Ishikawa (cell line): ENCODE measurements at regions not wholly inside any gene's neighbourhood (a gene's known extent, or its start where the extent isn't known, plus 50 kb on each side); places are given as distances from the start of the nearest gene placed in this dataset.

Experiments used
- CEBPB ChIP-seq: IDR thresholded peaks from 2 replicates; pipeline ENCODE4 v1.6.1; 2012
- CREB1 ChIP-seq: IDR thresholded peaks from 2 replicates; pipeline ENCODE4 v1.6.1; 2012; ENCODE audit warnings: low read depth
- EGR1 ChIP-seq: IDR thresholded peaks from 2 replicates; pipeline ENCODE4 v1.6.1; 2012
- EP300 ChIP-seq: IDR thresholded peaks from 2 replicates; pipeline ENCODE4 v1.6.1; 2012; ENCODE audit warnings: borderline replicate concordance
- FOXM1 ChIP-seq: IDR thresholded peaks from 2 replicates; pipeline ENCODE4 v1.6.1; 2012; ENCODE audit warnings: low read depth, borderline replicate concordance
- NFIC ChIP-seq: IDR thresholded peaks from 2 replicates; pipeline ENCODE4 v1.6.1; 2012
- RAD21 ChIP-seq: IDR thresholded peaks from 2 replicates; pipeline ENCODE4 v1.6.1; 2012; ENCODE audit warnings: low read depth
- TAF1 ChIP-seq: IDR thresholded peaks from 2 replicates; pipeline ENCODE4 v1.6.1; 2012; ENCODE audit warnings: low read depth, mild to moderate bottlenecking
- TCF12 ChIP-seq: IDR thresholded peaks from 2 replicates; pipeline ENCODE4 v1.6.1; 2012; ENCODE audit warnings: low read depth
- TEAD4 ChIP-seq: IDR thresholded peaks from 2 replicates; pipeline ENCODE4 v1.6.1; 2012
- YY1 ChIP-seq: IDR thresholded peaks from 2 replicates; pipeline ENCODE4 v1.6.1; 2012; ENCODE audit warnings: low read depth
- ZBTB7A ChIP-seq: IDR thresholded peaks from 2 replicates; pipeline ENCODE4 v1.6.1; 2012; ENCODE audit warnings: low read depth
- TF ChIP-seq, protein P1 (sequence below): IDR thresholded peaks from 2 replicates; pipeline ENCODE4 v1.6.1; 2012; ENCODE audit warnings: low read depth, mild to moderate bottlenecking
- TF ChIP-seq, protein P2 (sequence below): IDR thresholded peaks from 2 replicates; pipeline ENCODE4 v1.6.1; 2012
- TF ChIP-seq, protein P3 (sequence below): IDR thresholded peaks from 2 replicates; pipeline ENCODE4 v1.6.1; 2012

DNA sequence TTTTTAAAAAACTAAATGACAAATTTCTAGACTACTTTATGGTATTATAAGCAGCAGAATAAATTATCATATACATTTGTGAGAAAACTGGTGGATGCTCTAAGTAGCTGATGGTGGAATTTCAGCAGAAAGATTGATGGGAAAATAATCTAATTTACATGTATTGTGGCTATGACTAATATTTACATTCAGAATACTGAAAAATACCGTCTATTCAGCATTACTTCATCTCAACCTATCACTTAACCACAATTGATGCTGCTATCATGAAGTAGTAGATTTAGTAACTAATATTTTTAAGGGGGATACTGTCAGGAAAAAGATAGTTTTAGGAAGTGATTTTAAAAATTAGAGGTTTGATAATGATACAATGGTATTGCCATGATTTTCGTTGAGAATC is 137.9 kb downstream of the IFI44 start:
- TF ChIP-seq EGR1 (no peak), YY1 (no peak), TCF12 (no peak), CREB1 (no peak), TEAD4 (no peak), ZBTB7A (no peak), RAD21 (no peak), EP300 (no peak), FOXM1 (no peak)
- TF ChIP-seq, protein P1, sequence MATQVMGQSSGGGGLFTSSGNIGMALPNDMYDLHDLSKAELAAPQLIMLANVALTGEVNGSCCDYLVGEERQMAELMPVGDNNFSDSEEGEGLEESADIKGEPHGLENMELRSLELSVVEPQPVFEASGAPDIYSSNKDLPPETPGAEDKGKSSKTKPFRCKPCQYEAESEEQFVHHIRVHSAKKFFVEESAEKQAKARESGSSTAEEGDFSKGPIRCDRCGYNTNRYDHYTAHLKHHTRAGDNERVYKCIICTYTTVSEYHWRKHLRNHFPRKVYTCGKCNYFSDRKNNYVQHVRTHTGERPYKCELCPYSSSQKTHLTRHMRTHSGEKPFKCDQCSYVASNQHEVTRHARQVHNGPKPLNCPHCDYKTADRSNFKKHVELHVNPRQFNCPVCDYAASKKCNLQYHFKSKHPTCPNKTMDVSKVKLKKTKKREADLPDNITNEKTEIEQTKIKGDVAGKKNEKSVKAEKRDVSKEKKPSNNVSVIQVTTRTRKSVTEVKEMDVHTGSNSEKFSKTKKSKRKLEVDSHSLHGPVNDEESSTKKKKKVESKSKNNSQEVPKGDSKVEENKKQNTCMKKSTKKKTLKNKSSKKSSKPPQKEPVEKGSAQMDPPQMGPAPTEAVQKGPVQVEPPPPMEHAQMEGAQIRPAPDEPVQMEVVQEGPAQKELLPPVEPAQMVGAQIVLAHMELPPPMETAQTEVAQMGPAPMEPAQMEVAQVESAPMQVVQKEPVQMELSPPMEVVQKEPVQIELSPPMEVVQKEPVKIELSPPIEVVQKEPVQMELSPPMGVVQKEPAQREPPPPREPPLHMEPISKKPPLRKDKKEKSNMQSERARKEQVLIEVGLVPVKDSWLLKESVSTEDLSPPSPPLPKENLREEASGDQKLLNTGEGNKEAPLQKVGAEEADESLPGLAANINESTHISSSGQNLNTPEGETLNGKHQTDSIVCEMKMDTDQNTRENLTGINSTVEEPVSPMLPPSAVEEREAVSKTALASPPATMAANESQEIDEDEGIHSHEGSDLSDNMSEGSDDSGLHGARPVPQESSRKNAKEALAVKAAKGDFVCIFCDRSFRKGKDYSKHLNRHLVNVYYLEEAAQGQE: no peak
- TF ChIP-seq, protein P2, sequence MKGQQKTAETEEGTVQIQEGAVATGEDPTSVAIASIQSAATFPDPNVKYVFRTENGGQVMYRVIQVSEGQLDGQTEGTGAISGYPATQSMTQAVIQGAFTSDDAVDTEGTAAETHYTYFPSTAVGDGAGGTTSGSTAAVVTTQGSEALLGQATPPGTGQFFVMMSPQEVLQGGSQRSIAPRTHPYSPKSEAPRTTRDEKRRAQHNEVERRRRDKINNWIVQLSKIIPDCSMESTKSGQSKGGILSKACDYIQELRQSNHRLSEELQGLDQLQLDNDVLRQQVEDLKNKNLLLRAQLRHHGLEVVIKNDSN: no peak
- TF ChIP-seq, protein P3, sequence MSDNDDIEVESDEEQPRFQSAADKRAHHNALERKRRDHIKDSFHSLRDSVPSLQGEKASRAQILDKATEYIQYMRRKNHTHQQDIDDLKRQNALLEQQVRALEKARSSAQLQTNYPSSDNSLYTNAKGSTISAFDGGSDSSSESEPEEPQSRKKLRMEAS: no peak

DNA sequence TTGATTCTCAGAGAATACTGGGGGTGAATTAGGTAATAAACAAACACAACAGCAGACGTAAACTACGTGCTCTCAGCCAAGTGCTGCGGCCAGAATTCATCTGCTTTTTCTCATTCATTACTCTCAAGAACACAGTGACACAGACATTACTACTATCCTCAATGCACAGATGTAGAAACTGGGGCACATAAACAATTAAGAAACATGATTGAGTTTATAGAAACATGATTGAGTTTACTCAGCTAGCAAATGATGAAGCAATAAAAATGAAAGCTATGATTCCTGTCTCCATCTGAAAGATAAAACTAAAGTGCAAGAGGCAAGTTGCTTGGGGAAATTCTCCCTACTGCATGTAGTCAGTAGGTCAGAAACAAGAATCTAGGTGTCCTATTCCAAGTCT is 140.5 kb downstream of the IFI44 start:
- TF ChIP-seq FOXM1 (no peak), ZBTB7A (no peak)
- TF ChIP-seq, protein P2: no peak

DNA sequence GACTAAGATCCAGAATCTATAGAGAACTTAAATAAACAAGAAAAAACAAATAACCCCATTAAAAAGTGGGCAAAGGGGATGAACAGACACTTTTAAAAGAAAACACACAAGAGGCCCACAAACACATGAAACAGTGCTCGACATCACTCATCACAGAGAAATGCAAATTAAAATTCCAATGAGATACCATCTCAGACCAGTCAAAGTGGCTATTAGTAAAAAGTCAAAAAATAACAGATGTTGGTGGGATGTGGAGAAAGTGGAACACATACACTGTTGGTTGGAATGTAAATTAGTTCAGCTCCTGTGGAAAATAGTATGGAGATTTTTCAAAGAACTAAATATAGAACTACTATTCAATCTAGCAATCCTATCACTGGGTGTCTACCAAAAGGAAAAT is 143.1 kb downstream of the IFI44 start:
- TF ChIP-seq CREB1 (no peak), YY1 (no peak), TAF1 (no peak), CEBPB (no peak), ZBTB7A (no peak), EGR1 (no peak), EP300 (no peak), RAD21 (no peak), TCF12 (no peak), FOXM1 (no peak), TEAD4 (no peak), NFIC (no peak)
- TF ChIP-seq, protein P3: no peak
- TF ChIP-seq, protein P1: no peak
- TF ChIP-seq, protein P2: no peak

DNA sequence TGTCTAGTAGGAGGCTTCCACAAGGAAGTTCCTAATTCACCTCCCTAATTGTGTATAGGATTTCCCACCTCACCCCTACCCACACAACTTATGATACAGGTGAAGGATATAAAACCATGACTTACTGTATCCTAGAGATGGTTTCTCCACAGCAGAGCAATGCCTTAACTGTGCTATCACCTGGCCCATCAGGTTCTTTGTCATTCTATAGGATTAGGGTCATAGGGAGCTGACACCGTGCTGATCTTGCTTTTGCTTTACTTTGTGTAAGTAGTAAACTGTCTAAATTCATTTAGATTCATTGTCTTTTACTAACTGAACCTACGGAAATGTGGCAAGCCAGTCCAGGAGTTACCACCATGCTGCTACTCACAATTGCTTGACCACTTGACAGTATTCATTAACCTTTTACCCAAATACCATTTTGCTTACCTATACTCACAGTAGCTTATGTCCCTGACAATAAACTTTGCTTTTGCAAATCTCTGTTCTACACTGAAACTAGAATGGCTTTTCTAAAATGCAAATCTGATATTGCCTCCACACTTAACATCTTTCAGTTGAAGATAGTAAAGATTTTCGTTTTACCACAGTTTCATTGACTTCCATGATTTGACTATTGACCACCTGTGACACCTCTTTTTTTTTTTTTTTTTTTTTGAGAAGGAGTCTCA is 147.6 kb downstream of the IFI44 start:
- TF ChIP-seq NFIC (no peak), RAD21 (no peak), CREB1 (no peak), TEAD4 (no peak), TAF1 (no peak), EGR1 (no peak)
- TF ChIP-seq, protein P3: no peak
- TF ChIP-seq, protein P1: no peak
